HepG2 (cell line): ENCODE measurements at regions not wholly inside any gene's neighbourhood (a gene's known extent, or its start where the extent isn't known, plus 50 kb on each side); places are given as distances from the start of the nearest gene placed in this dataset.

ENCODE experiments used
- FOXA3 ChIP-seq: IDR thresholded peaks from 2 replicates; pipeline ENCODE4 v1.6.1; 2016; ENCODE audit warnings: missing genetic modification reagents, missing compliant biosample characterization
- MAZ ChIP-seq, 2 experiments: sonication (generic) in 1 of 2; formaldehyde crosslinking in 1 of 2; IDR thresholded peaks; 2 replicates each; pipeline versions ENCODE4 v1.5.0 to v1.6.1; 2012 to 2020; ENCODE audit warnings: low read depth in 2 of 2, mild to moderate bottlenecking in 2 of 2, borderline replicate concordance in 1 of 2, improper control_type of control experiment in 1 of 2, low read length in 1 of 2, missing genetic modification reagents in 1 of 2, moderate library complexity in 1 of 2
- TAF1 ChIP-seq: sonication (generic); formaldehyde crosslinking; IDR thresholded peaks from 2 replicates; pipeline ENCODE4 v1.4.0; 2020; ENCODE audit warnings: missing genetic modification reagents
- ZNF484 ChIP-seq: sonication (generic); formaldehyde crosslinking; IDR thresholded peaks from 2 replicates; pipeline ENCODE4 v1.5.1; 2020; ENCODE audit warnings: mild to moderate bottlenecking, low read depth, missing genetic modification reagents, borderline replicate concordance
- ZNF629 ChIP-seq: sonication (generic); formaldehyde crosslinking; conservative IDR thresholded peaks from 2 replicates; pipeline ENCODE4 v1.5.0; 2020; ENCODE audit warnings: missing genetic modification reagents
- TF ChIP-seq, protein P1 (sequence below), 2 experiments: IDR thresholded peaks; 2 replicates each; pipeline ENCODE4 v1.6.1; 2011 to 2012; ENCODE audit warnings: low read length in 2 of 2, borderline replicate concordance in 1 of 2, low read depth in 1 of 2, mild to moderate bottlenecking in 1 of 2, moderate library complexity in 1 of 2
- TF ChIP-seq, protein P2 (sequence below): sonication (generic); formaldehyde crosslinking; conservative IDR thresholded peaks from 2 replicates; pipeline ENCODE4 v1.4.0; 2020; ENCODE audit warnings: mild to moderate bottlenecking, missing genetic modification reagents, moderate library complexity

DNA sequence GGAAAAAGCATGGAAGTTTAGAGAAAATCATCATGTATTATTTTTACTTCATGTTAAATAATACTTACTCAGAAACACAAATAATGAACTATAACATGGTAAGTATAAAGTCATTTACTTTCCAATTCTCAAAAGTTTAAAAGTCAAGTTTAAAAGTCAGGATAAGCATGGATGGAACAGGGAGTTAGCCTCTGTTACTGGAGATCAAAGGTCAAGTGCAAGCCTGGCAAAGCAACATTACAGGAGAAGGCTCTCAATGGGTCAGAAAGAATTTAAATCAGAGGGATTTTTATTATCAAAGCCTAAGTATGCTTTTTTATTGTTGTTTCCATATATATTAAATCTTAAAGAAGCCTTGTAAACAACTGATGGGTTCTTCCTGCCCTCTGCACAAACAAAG, 505.4 kb downstream of the KCNA4 start:
- TF ChIP-seq, protein P1, sequence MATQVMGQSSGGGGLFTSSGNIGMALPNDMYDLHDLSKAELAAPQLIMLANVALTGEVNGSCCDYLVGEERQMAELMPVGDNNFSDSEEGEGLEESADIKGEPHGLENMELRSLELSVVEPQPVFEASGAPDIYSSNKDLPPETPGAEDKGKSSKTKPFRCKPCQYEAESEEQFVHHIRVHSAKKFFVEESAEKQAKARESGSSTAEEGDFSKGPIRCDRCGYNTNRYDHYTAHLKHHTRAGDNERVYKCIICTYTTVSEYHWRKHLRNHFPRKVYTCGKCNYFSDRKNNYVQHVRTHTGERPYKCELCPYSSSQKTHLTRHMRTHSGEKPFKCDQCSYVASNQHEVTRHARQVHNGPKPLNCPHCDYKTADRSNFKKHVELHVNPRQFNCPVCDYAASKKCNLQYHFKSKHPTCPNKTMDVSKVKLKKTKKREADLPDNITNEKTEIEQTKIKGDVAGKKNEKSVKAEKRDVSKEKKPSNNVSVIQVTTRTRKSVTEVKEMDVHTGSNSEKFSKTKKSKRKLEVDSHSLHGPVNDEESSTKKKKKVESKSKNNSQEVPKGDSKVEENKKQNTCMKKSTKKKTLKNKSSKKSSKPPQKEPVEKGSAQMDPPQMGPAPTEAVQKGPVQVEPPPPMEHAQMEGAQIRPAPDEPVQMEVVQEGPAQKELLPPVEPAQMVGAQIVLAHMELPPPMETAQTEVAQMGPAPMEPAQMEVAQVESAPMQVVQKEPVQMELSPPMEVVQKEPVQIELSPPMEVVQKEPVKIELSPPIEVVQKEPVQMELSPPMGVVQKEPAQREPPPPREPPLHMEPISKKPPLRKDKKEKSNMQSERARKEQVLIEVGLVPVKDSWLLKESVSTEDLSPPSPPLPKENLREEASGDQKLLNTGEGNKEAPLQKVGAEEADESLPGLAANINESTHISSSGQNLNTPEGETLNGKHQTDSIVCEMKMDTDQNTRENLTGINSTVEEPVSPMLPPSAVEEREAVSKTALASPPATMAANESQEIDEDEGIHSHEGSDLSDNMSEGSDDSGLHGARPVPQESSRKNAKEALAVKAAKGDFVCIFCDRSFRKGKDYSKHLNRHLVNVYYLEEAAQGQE (IDR thresholded peaks at IDR 0.05; ENCODE audit: borderline replicate concordance in 1 of 2, low read depth in 1 of 2, low read length in 2 of 2): no peak
- no peak for TF ChIP-seq ZNF484
- no peak for TF ChIP-seq TAF1
- no peak for TF ChIP-seq MAZ (IDR thresholded peaks at IDR 0.05; ENCODE audit: borderline replicate concordance, low read depth, low read length)
- TF ChIP-seq MAZ (CRISPR knock-in tag; IDR thresholded peaks at IDR 0.05; ENCODE audit: low read depth): no peak
- TF ChIP-seq, protein P2, sequence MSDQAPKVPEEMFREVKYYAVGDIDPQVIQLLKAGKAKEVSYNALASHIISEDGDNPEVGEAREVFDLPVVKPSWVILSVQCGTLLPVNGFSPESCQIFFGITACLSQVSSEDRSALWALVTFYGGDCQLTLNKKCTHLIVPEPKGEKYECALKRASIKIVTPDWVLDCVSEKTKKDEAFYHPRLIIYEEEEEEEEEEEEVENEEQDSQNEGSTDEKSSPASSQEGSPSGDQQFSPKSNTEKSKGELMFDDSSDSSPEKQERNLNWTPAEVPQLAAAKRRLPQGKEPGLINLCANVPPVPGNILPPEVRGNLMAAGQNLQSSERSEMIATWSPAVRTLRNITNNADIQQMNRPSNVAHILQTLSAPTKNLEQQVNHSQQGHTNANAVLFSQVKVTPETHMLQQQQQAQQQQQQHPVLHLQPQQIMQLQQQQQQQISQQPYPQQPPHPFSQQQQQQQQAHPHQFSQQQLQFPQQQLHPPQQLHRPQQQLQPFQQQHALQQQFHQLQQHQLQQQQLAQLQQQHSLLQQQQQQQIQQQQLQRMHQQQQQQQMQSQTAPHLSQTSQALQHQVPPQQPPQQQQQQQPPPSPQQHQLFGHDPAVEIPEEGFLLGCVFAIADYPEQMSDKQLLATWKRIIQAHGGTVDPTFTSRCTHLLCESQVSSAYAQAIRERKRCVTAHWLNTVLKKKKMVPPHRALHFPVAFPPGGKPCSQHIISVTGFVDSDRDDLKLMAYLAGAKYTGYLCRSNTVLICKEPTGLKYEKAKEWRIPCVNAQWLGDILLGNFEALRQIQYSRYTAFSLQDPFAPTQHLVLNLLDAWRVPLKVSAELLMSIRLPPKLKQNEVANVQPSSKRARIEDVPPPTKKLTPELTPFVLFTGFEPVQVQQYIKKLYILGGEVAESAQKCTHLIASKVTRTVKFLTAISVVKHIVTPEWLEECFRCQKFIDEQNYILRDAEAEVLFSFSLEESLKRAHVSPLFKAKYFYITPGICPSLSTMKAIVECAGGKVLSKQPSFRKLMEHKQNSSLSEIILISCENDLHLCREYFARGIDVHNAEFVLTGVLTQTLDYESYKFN (CRISPR knock-in tag): no peak
- no peak for TF ChIP-seq FOXA3
- no peak for TF ChIP-seq ZNF629 (CRISPR knock-in tag)
